GM04504 (cell line): ENCODE measurements at regions not wholly inside any gene's neighbourhood (a gene's known extent, or its start where the extent isn't known, plus 50 kb on each side); places are given as distances from the start of the nearest gene placed in this dataset.
"Not testable (repeated sequence)": the region's sequence is repeated elsewhere in the genome, so short reads cannot be mapped to it uniquely, and the experiment has no call there.

Experiments
- DNase-seq: peaks from one replicate; pipeline ENCODE4 v3.0.0-alpha.2; 2012; ENCODE audit warnings: low read depth

- not testable (repeated sequence) for DNase-seq
Observed at GRCh38 chr16:21534561-21534960, 64.8 kb upstream of the METTL9 start.

GRCh38 chr16:21535201-21535600 lies 64.2 kb upstream of the METTL9 start:
- DNase-seq, result not testable (repeated sequence)

- DNase-seq, result not testable (repeated sequence)
Observed at GRCh38 chr16:21536740-21537139, 62.6 kb upstream of the METTL9 start.

DNA sequence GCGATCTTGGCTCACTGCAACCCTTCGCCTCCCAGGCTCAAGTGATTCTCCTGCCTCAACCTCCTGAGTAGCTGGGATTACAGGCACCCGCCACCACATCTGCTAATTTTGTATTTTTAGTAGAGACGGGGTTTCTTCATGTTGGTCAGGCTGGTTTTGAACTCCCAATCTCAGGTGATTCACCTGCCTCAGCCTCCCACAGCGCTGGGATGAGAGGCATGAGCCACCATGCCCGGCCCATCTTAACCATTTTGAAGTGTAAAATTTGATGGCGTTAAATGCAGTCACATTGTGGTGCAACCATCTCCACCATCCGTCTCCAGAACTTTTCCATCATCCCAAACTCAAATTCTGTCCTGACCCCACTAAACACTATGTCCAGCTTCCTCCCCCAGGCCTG lies 61.8 kb upstream of the METTL9 start:
- DNase-seq, result not testable (repeated sequence)

DNA sequence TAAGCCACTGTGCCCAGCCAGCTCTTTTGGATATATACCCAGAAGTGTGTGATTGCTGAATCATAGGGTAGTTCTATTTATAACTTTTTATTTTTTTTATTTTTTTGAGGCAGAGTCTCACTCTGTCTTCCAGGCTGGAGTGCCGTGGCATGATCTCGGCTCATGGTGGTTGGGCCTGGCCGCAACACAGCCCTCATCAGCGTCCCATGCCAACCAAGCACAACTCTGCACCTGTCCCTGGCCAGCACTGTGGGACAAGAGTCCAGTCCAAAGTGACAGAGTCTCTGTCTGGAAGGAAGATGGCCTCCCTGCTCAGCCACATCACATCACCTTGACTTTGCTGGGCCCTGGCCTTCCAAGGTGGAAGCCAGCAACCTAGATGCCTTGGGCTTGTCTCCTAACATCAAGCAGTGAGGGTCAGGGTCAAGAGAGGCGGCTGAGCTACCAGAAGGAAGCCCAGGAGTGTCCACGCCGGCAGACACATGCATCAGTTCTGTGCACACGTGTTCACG lies 60.2 kb upstream of the METTL9 start:
- DNase-seq, result not testable (repeated sequence)

DNA sequence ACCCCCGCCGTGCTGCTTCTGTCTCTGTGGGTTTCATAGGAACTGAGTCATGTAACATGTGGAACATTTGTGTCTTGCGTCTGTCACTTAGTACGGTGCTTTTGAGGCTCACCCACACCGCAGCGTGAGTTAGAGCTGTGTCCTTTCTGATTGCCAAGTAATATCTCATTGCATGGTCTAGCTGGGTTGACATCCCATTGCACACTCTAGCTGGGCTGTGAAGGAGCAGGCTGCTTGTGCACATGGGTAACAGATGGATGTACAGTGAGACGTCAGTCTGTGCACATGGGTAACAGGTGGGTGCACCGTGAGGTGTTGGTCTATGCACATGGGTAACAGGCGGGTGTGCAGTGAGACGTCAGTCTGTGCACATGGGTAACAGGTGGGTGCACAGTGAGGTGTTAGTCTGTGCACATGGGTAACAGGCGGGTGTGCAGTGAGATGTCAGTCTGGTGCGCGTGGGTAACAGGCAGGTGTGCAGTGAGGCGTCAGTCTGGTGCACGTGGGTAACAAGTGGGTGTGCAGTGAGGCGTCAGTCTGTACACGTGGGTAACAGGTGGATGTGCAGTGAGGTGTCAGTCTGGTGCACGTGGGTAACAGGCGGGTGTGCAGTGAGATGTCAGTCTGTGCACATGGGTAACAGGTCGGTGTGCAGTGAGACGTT lies 58.5 kb upstream of the METTL9 start:
- DNase-seq, result not testable (repeated sequence)

GRCh38 chr16:21541611-21542051 lies 57.7 kb upstream of the METTL9 start:
- DNase-seq, result not testable (repeated sequence)

- not testable (repeated sequence) for DNase-seq
Observed at GRCh38 chr16:21542075-21542474, 57.3 kb upstream of the METTL9 start.

- not testable (repeated sequence) for DNase-seq
Observed at GRCh38 chr16:21542491-21543124, 56.8 kb upstream of the METTL9 start.

GRCh38 chr16:21543151-21543836 lies 56.1 kb upstream of the METTL9 start:
- DNase-seq, result not testable (repeated sequence)

DNA sequence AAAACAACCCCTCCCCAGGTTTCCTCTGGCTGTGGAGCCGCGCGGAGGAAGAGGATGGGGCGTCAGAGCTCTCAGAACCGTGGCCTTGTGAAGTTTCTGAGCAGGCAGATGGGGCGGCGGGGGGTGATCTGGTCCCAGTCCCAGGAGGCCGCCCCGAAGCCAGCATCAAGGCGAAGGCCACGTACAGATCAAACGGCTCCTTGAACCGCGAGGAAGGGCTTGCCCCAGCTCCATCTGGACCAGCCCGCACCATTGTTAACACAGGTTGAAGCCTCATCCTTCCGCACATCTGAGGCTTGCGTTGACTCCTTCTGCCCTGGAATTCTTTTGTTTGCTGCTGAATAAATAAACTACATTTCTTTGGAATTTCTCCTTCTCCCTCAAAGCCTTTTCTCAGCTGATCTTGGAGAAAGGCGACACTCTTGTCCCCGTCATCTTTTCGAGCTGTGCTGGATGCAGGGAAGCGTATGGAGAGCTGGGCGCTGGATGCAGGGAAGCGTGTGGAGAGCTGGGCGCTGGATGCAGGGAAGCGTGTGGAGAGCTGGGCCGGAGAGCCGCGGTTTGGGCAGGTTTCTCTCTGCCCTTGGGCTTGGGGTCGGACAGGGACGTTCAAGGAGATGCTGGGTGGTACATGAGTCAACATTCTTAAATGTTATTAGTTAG lies 53.6 kb upstream of the METTL9 start:
- DNase-seq, result not testable (repeated sequence)

DNA sequence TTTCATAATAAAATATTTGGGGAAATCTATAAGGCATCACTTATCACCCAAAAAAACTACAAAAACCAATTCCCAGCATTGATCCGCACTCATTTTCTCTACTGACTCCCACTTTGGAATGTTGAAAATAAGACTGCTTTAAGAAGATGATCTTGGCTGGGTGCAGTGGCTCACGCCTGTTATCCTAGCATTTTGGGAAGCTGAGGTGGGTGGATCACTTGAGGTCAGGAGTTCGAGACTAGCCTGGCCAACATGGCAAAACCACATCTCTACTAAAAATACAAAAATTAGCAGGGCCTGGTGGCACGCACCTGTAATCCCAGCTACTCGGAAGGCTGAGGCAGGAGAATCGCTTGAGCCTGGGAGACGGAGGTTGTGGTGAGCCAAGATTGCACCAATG lies 50.0 kb upstream of the METTL9 start:
- DNase-seq, result not testable (repeated sequence)
